GM23248 (cell line): ENCODE measurements at regions not wholly inside any gene's neighbourhood (a gene's known extent, or its start where the extent isn't known, plus 50 kb on each side); places are given as distances from the start of the nearest gene placed in this dataset.

ENCODE experiments used
- DNase-seq: peaks from one replicate; pipeline ENCODE4 v3.0.0-alpha.2; 2015
- H2AFZ ChIP-seq: fragments of 200-600 bp; sonication (generic); 2 replicates; pipeline ENCODE4 v1.6.1; 2016; ENCODE audit warnings: antibody characterized with exemption
- H3F3A ChIP-seq: fragments of 200-600 bp; sonication (generic); 2 replicates; pipeline ENCODE4 v1.6.1; 2016; ENCODE audit warnings: mild to moderate bottlenecking, antibody characterized with exemption, mixed run types; ENCODE audit not compliant: insufficient read depth
- H3K27ac ChIP-seq: fragments of 200-600 bp; sonication (generic); 2 replicates; pipeline ENCODE4 v1.5.1; 2016; ENCODE audit warnings: mild to moderate bottlenecking
- H3K27me3 ChIP-seq: fragments of 200-600 bp; sonication (generic); replicated peaks from 2 replicates; pipeline ENCODE4 v1.6.1; 2016; ENCODE audit warnings: mild to moderate bottlenecking; ENCODE audit not compliant: insufficient read depth
- H3K36me3 ChIP-seq: fragments of 200-600 bp; sonication (generic); 2 replicates; pipeline ENCODE4 v1.6.1; 2016; ENCODE audit warnings: low read depth, mild to moderate bottlenecking
- H3K4me1 ChIP-seq: fragments of 200-600 bp; sonication (generic); 2 replicates; pipeline ENCODE4 v1.6.1; 2016; ENCODE audit warnings: mild to moderate bottlenecking; ENCODE audit not compliant: insufficient read depth
- H3K4me2 ChIP-seq: fragments of 200-600 bp; sonication (generic); one replicate; pipeline ENCODE4 v1.6.1; 2016; ENCODE audit warnings: mild to moderate bottlenecking; ENCODE audit not compliant: unreplicated experiment
- H3K4me3 ChIP-seq: fragments of 200-600 bp; sonication (generic); 2 replicates; pipeline ENCODE4 v1.5.1; 2016; ENCODE audit warnings: mild to moderate bottlenecking
- H3K79me2 ChIP-seq: fragments of 200-600 bp; sonication (generic); 2 replicates; pipeline ENCODE4 v1.6.1; 2016; ENCODE audit warnings: mild to moderate bottlenecking; ENCODE audit not compliant: insufficient read depth
- H3K9ac ChIP-seq: fragments of 200-600 bp; sonication (generic); 2 replicates; pipeline ENCODE4 v1.6.1; 2016; ENCODE audit warnings: mild to moderate bottlenecking
- H3K9me2 ChIP-seq: fragments of 200-600 bp; sonication (generic); 2 replicates; pipeline ENCODE4 v1.6.1; 2016; ENCODE audit warnings: mixed run types, mild to moderate bottlenecking, moderate library complexity; ENCODE audit not compliant: insufficient read depth
- H3K9me3 ChIP-seq: fragments of 200-600 bp; sonication (generic); one replicate; pipeline ENCODE4 v1.6.1; 2017; ENCODE audit warnings: low read depth
- H4K20me1 ChIP-seq: fragments of 200-600 bp; sonication (generic); 2 replicates; pipeline ENCODE4 v1.6.0; 2016; ENCODE audit not compliant: insufficient read depth
- EZH2 ChIP-seq: fragments of 200-600 bp; sonication (generic); IDR thresholded peaks from 2 replicates; pipeline ENCODE4 v1.6.1; 2018; ENCODE audit warnings: antibody characterized with exemption, mild to moderate bottlenecking; ENCODE audit not compliant: insufficient read depth, poor library complexity, severe bottlenecking
- EZH2phosphoT487 ChIP-seq: fragments of 200-600 bp; sonication (generic); IDR thresholded peaks from 2 replicates; pipeline ENCODE4 v1.6.1; 2018; ENCODE audit warnings: antibody characterized with exemption, moderate library complexity, mild to moderate bottlenecking, low read depth; ENCODE audit not compliant: insufficient read depth
- WGBS, 2 experiments: methylation state at CpG; one replicate each; pipeline ENCODE4 v1.1.6; 2015 to 2017; ENCODE audit warnings: low lambda C conversion rate in 2 of 2, low coverage in 1 of 2; ENCODE audit errors: missing lambda C conversion rate in 2 of 2; 5-methylcytosine and 5-hydroxymethylcytosine counted together
- in situ Hi-C: fragments of 300-500 bp; cut with MboI; formaldehyde crosslinking; loops from 2 replicates; pipeline ENCODE4 v1.15.0; 2020

- no peaks in the 10 kb centered on the region for H3K79me2 ChIP-seq
- TF ChIP-seq EZH2, result no peak
- TF ChIP-seq EZH2phosphoT487, result no peak
- no peak overlapping the region for H3K9ac ChIP-seq
- no peaks in the 10 kb centered on the region for H3K36me3 ChIP-seq
- H3K9me2 ChIP-seq, result no peaks in the 10 kb centered on the region
- H3K4me3 ChIP-seq, result no peak overlapping the region
- no peaks in the 10 kb centered on the region for H3F3A ChIP-seq
- no peak overlapping the region for H2AFZ ChIP-seq
- H4K20me1 ChIP-seq, result no peaks in the 10 kb centered on the region
- no peak overlapping the region for H3K4me2 ChIP-seq
- no peak overlapping the region for H3K27ac ChIP-seq
- H3K9me3 ChIP-seq, result no peaks in the 10 kb centered on the region
- in situ Hi-C loops, result no loop called here
- H3K4me1 ChIP-seq, result no peaks in the 10 kb centered on the region
- peaks cover 7% of the 10 kb centered on the region; the same call in 1 of the 2 replicates for H3K27me3 ChIP-seq
- DNase-seq, result no peak
These were observed 420.5 kb downstream of the ZSWIM6 start for GRCh38 chr5:61752588-61752987.

GRCh38 chr5:61754792-61755191, 422.7 kb downstream of the ZSWIM6 start:
- Histone ChIP-seq H3F3A (no peaks in the 10 kb centered on the region), H3K27ac (no peak overlapping the region), H3K9me3 (no peaks in the 10 kb centered on the region), H3K36me3 (no peaks in the 10 kb centered on the region), H3K4me3 (no peak overlapping the region), H3K4me2 (no peak overlapping the region), H3K27me3 (peaks cover 7% of the 10 kb centered on the region; the same call in 1 of the 2 replicates), H2AFZ (no peak overlapping the region), H3K9ac (no peak overlapping the region), H3K79me2 (no peaks in the 10 kb centered on the region), H4K20me1 (no peaks in the 10 kb centered on the region), H3K4me1 (no peaks in the 10 kb centered on the region), H3K9me2 (no peaks in the 10 kb centered on the region)
- in situ Hi-C loops, result no loop called here
- 0% methylated on average over 1 of the region's 1 CpG for WGBS, 2 experiments
- no peak for DNase-seq
- TF ChIP-seq EZH2, result no peak
- no peak for TF ChIP-seq EZH2phosphoT487

- WGBS, 2 experiments, result 32 to 43% methylated on average over 4 of the region's 4 CpGs
- no peak for TF ChIP-seq EZH2phosphoT487
- no peak for TF ChIP-seq EZH2
- H3K36me3 ChIP-seq, result no peaks in the 10 kb centered on the region
- in situ Hi-C loops, result no loop called here
- peaks cover 7% of the 10 kb centered on the region; the same call in 1 of the 2 replicates for H3K27me3 ChIP-seq
- no peaks in the 10 kb centered on the region for H4K20me1 ChIP-seq
- H3K4me3 ChIP-seq, result no peak overlapping the region
- no peaks in the 10 kb centered on the region for H3K9me2 ChIP-seq
- H3K27ac ChIP-seq, result no peak overlapping the region
- no peaks in the 10 kb centered on the region for H3F3A ChIP-seq
- no peak overlapping the region for H3K4me2 ChIP-seq
- DNase-seq, result no peak
- no peak overlapping the region for H2AFZ ChIP-seq
- no peaks in the 10 kb centered on the region for H3K79me2 ChIP-seq
- no peaks in the 10 kb centered on the region for H3K4me1 ChIP-seq
- no peaks in the 10 kb centered on the region for H3K9me3 ChIP-seq
- H3K9ac ChIP-seq, result no peak overlapping the region
These were observed 423.7 kb downstream of the ZSWIM6 start for GRCh38 chr5:61755726-61756222.

GRCh38 chr5:61758711-61759110, 426.7 kb downstream of the ZSWIM6 start:
- H2AFZ ChIP-seq, result no peak overlapping the region
- no peak for DNase-seq
- no peak overlapping the region for H3K27ac ChIP-seq
- H4K20me1 ChIP-seq, result no peaks in the 10 kb centered on the region
- no peaks in the 10 kb centered on the region for H3F3A ChIP-seq
- TF ChIP-seq EZH2 (no peak), EZH2phosphoT487 (no peak)
- no peaks in the 10 kb centered on the region for H3K9me3 ChIP-seq
- peaks cover 7% of the 10 kb centered on the region; the same call in 1 of the 2 replicates for H3K27me3 ChIP-seq
- no peaks in the 10 kb centered on the region for H3K79me2 ChIP-seq
- WGBS, 2 experiments, result 17 to 21% methylated on average over 6 of the region's 6 CpGs
- no peaks in the 10 kb centered on the region for H3K36me3 ChIP-seq
- H3K4me1 ChIP-seq, result no peaks in the 10 kb centered on the region
- H3K9me2 ChIP-seq, result no peaks in the 10 kb centered on the region
- no peak overlapping the region for H3K4me3 ChIP-seq
- no peak overlapping the region for H3K9ac ChIP-seq
- in situ Hi-C loops, result no loop called here
- no peak overlapping the region for H3K4me2 ChIP-seq

GRCh38 chr5:61765471-61765870, 433.4 kb downstream of the ZSWIM6 start:
- Histone ChIP-seq H3K27ac (no peak overlapping the region), H3K9me2 (no peaks in the 10 kb centered on the region), H4K20me1 (no peaks in the 10 kb centered on the region), H3K4me3 (no peak overlapping the region), H3K9me3 (no peaks in the 10 kb centered on the region), H2AFZ (no peak overlapping the region), H3K4me1 (no peaks in the 10 kb centered on the region), H3K27me3 (peaks cover 10% of the 10 kb centered on the region; the same call in 1 of the 2 replicates), H3F3A (no peaks in the 10 kb centered on the region), H3K79me2 (no peaks in the 10 kb centered on the region), H3K9ac (no peak overlapping the region), H3K4me2 (no peak overlapping the region), H3K36me3 (no peaks in the 10 kb centered on the region)
- in situ Hi-C loops, result no loop called here
- TF ChIP-seq EZH2 (no peak), EZH2phosphoT487 (no peak)
- 0% methylated on average over 1 of the region's 1 CpG for WGBS, 2 experiments
- DNase-seq, result no peak
